Liver (tissue), 8 donors: ENCODE measurements at regions not wholly inside any gene's neighbourhood (a gene's known extent, or its start where the extent isn't known, plus 50 kb on each side); places are given as distances from the start of the nearest gene placed in this dataset.

Experiments used
- DNase-seq: peaks from one replicate; pipeline ENCODE4 v3.0.0-alpha.2; 2017; ENCODE audit warnings: low spot score
- H3K27ac ChIP-seq, 2 donors: one replicate each; pipeline ENCODE4 v1.7.0; 2013; ENCODE audit warnings: inconsistent platforms in 2 of 2, low read length in 2 of 2, control low read depth in 1 of 2, low read depth in 1 of 2, mild to moderate bottlenecking in 1 of 2
- H3K27me3 ChIP-seq, 4 donors: one replicate each; pipeline versions ENCODE4 v1.6.1 to v1.7.0; 2013; ENCODE audit warnings: low read length in 3 of 4, inconsistent platforms in 1 of 4, mild to moderate bottlenecking in 1 of 4, moderate library complexity in 1 of 4; ENCODE audit not compliant: control insufficient read depth in 4 of 4, insufficient read depth in 4 of 4
- H3K36me3 ChIP-seq, 4 donors: one replicate each; pipeline versions ENCODE4 v1.6.1 to v1.7.0; 2013; ENCODE audit warnings: low read length in 3 of 4, mild to moderate bottlenecking in 3 of 4, low read depth in 1 of 4, moderate library complexity in 1 of 4; ENCODE audit not compliant: control insufficient read depth in 4 of 4, insufficient read depth in 3 of 4
- H3K4me1 ChIP-seq, 4 donors: one replicate each; pipeline versions ENCODE4 v1.6.1 to v1.7.0; 2013; ENCODE audit warnings: low read length in 3 of 4, mild to moderate bottlenecking in 3 of 4, moderate library complexity in 1 of 4; ENCODE audit not compliant: control insufficient read depth in 4 of 4, insufficient read depth in 4 of 4
- H3K4me3 ChIP-seq, 3 donors: one replicate each; pipeline versions ENCODE4 v1.6.1 to v1.7.0; 2013; ENCODE audit warnings: low read length in 3 of 3, control low read depth in 1 of 3, low read depth in 1 of 3, mild to moderate bottlenecking in 1 of 3
- H3K9ac ChIP-seq, 2 donors: one replicate each; pipeline ENCODE4 v1.7.0; 2013; ENCODE audit warnings: low read length in 2 of 2, mild to moderate bottlenecking in 2 of 2, moderate library complexity in 2 of 2, control low read depth in 1 of 2, low read depth in 1 of 2
- H3K9me3 ChIP-seq, 4 donors: one replicate each; pipeline versions ENCODE4 v1.6.1 to v1.7.0; 2013; ENCODE audit warnings: low read length in 3 of 4; ENCODE audit not compliant: control insufficient read depth in 4 of 4
- ATF3 ChIP-seq: IDR thresholded peaks from 2 replicates; pipeline ENCODE4 v1.6.1; 2016; ENCODE audit warnings: antibody characterized with exemption
- CTCF ChIP-seq: fragments of 150-350 bp; IDR thresholded peaks from 2 replicates; pipeline ENCODE4 v1.5.1; 2017; ENCODE audit warnings: improper control_type of control experiment, low read depth, low read length; ENCODE audit not compliant: missing input control
- EGR1 ChIP-seq, 2 donors: IDR thresholded peaks; 2 replicates each; pipeline ENCODE4 v1.6.1; 2016 to 2018; ENCODE audit warnings: antibody characterized with exemption in 2 of 2, low read depth in 2 of 2
- FOXA1 ChIP-seq: IDR thresholded peaks from 2 replicates; pipeline ENCODE4 v1.6.1; 2016; ENCODE audit warnings: antibody characterized with exemption
- FOXA2 ChIP-seq: IDR thresholded peaks from 2 replicates; pipeline ENCODE4 v1.6.1; 2016; ENCODE audit warnings: antibody characterized with exemption
- GABPA ChIP-seq, 2 donors: IDR thresholded peaks in 1 of 2; conservative IDR thresholded peaks in 1 of 2; 2 replicates each; pipeline ENCODE4 v1.6.1; 2016; ENCODE audit warnings: antibody characterized with exemption in 2 of 2, mild to moderate bottlenecking in 1 of 2, moderate library complexity in 1 of 2
- HNF4G ChIP-seq: IDR thresholded peaks from 2 replicates; pipeline ENCODE4 v1.6.1; 2016; ENCODE audit warnings: antibody characterized with exemption
- JUND ChIP-seq, 2 donors: IDR thresholded peaks; 2 replicates each; pipeline ENCODE4 v1.6.1; 2016; ENCODE audit warnings: antibody characterized with exemption in 2 of 2
- MAX ChIP-seq: IDR thresholded peaks from 2 replicates; pipeline ENCODE4 v1.6.1; 2016; ENCODE audit warnings: antibody characterized with exemption
- NR2F2 ChIP-seq: IDR thresholded peaks from 2 replicates; pipeline ENCODE4 v1.6.1; 2016; ENCODE audit warnings: antibody characterized with exemption
- REST ChIP-seq: IDR thresholded peaks from 2 replicates; pipeline ENCODE4 v1.6.1; 2016; ENCODE audit warnings: antibody characterized with exemption, mild to moderate bottlenecking
- RXRA ChIP-seq, 2 donors: IDR thresholded peaks; 2 replicates each; pipeline ENCODE4 v1.6.1; 2017 to 2018; ENCODE audit warnings: antibody characterized with exemption in 2 of 2, mild to moderate bottlenecking in 1 of 2
- SP1 ChIP-seq: IDR thresholded peaks from 2 replicates; pipeline ENCODE4 v1.6.1; 2018; ENCODE audit warnings: antibody characterized with exemption, mild to moderate bottlenecking
- TAF1 ChIP-seq: conservative IDR thresholded peaks from 2 replicates; pipeline ENCODE4 v1.6.1; 2016; ENCODE audit warnings: antibody characterized with exemption, mild to moderate bottlenecking
- YY1 ChIP-seq: IDR thresholded peaks from 2 replicates; pipeline ENCODE4 v1.6.1; 2016; ENCODE audit warnings: antibody characterized with exemption, mild to moderate bottlenecking
- WGBS: extraction: QIAGEN DNeasy Blood & Tissue Kit; methylation state at CpG from one replicate; pipeline ENCODE4 v1.1.7; 2013; 5-methylcytosine and 5-hydroxymethylcytosine counted together
- donor health status: healthy.
- donor health status: healthy.
- donor health status: healthy.
- donor health status: healthy.
- donor health status: healthy.

GRCh38 chr13:87058786-87059329 lies 612.3 kb upstream of the SLITRK5 start:
- DNase-seq: no peak
- H3K27ac ChIP-seq: no peak overlapping the region
- no peak overlapping the region for H3K4me3 ChIP-seq
- peaks cover 0 to 19% (median 3%) of the 10 kb centered on the region in 4 donors for H3K4me1 ChIP-seq
- TF ChIP-seq SP1 (no peak), TAF1 (no peak), ATF3 (no peak), REST (no peak), FOXA2 (no peak), GABPA (IDR thresholded peaks at IDR 0.05 in 1 of 2, conservative IDR thresholded peaks at IDR 0.05 in 1 of 2) (no peak), FOXA1 (no peak)
- no peaks in the 10 kb centered on the region for H3K36me3 ChIP-seq
- no peak overlapping the region for H3K9ac ChIP-seq
- no peaks in the 10 kb centered on the region for H3K27me3 ChIP-seq
- H3K9me3 ChIP-seq: no peaks in the 10 kb centered on the region
- WGBS: 68% methylated on average over 5 of the region's 5 CpGs

GRCh38 chr13:87078947-87079795 lies 592.0 kb upstream of the SLITRK5 start:
- no peak for DNase-seq
- Histone ChIP-seq H3K27ac (no peak overlapping the region), H3K4me1 (no peaks in the 10 kb centered on the region), H3K36me3 (no peaks in the 10 kb centered on the region), H3K9ac (no peak overlapping the region), H3K4me3 (no peak overlapping the region), H3K27me3 (no peaks in the 10 kb centered on the region), H3K9me3 (no peaks in the 10 kb centered on the region)
- TF ChIP-seq YY1: no peak
- 88% methylated on average over 34 of the region's 34 CpGs for WGBS

GRCh38 chr13:87080100-87080779 lies 590.9 kb upstream of the SLITRK5 start:
- Histone ChIP-seq H3K9ac (no peak overlapping the region), H3K27ac (no peak overlapping the region), H3K4me1 (no peaks in the 10 kb centered on the region), H3K4me3 (no peak overlapping the region), H3K36me3 (no peaks in the 10 kb centered on the region), H3K9me3 (no peaks in the 10 kb centered on the region), H3K27me3 (no peaks in the 10 kb centered on the region)
- 88% methylated on average over 27 of the region's 27 CpGs for WGBS
- DNase-seq: no peak
- TF ChIP-seq TAF1 (no peak), NR2F2 (no peak), JUND (IDR thresholded peaks at IDR 0.05) (no peak), SP1 (no peak), RXRA (IDR thresholded peaks at IDR 0.05) (no peak), MAX (no peak), HNF4G (no peak), REST (no peak), FOXA2 (no peak), FOXA1 (no peak), CTCF (no peak), ATF3 (no peak), EGR1 (IDR thresholded peaks at IDR 0.05; ENCODE audit: low read depth in 2 of 2) (no peak), YY1 (no peak)
